Stimulated activated CD8-positive, alpha-beta memory T cell treated with anti-CD3 and anti-CD28 coated beads, Interleukin-4, amount 100 ng/mL, for 24 hours (primary cell): ENCODE measurements at regions not wholly inside any gene's neighbourhood (a gene's known extent, or its start where the extent isn't known, plus 50 kb on each side); places are given as distances from the start of the nearest gene placed in this dataset.

Source experiments
- DNase-seq: peaks from one replicate; pipeline ENCODE4 v3.0.0-alpha.2; 2020; ENCODE audit warnings: low read depth

DNA sequence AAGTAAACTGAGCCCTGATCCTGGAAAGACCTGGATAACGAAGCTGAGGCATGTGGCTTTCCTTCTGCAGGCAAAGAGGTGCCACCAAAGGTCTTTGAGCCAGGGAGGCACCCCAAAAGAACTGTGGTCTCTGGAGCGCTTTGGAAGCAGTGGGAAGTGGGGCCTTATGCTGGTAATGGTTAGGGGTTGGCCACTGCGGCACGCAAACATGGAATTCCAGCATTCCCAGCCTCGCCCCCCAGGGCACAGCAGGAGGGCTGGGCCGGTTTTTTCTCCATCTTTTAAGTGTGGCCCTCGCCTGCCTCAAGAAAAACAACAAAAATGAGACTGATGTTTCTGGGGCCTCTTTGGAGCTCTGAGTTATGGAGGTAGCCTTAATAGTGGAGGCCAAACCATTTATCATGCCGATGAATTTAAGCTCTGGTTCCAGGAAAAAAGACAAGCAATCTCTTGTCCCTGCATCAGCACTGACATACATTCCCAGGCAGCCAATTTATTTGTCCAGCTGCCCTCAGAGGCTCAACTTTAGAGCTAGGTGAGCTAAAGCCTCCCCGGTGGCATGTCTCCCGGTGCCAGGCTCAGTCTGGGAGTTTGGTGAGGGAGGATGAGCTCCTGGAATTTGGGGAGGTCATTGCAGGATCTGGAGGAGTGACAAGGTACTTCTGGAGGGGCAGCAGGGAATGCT is 109.0 kb downstream of the TLE3 start:
- no peak for DNase-seq

- no peak for DNase-seq
Measured at GRCh38 chr15:69990566-69991421, 106.9 kb downstream of the TLE3 start.

GRCh38 chr15:69991551-69991980 is 106.2 kb downstream of the TLE3 start:
- DNase-seq, result no peak

DNA sequence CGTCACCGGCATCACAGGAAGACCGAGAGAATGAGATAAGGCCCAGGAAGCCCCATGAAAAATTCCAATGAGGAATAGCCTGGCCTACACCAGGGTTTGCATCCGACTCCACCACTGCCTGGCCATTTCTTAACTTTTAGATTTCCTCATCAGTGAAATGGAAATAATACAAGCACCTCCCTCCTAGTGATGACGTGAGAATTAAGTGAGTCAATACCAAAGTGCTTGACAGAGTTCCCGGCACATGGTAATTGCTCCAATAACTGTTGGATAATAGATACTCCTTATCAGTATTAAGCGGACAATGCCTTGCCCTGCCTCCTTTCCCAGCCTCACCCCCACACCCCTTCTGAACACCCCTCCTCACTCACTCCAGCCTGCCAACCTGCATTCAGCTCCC is 105.4 kb downstream of the TLE3 start:
- DNase-seq, result no peak

- no peak for DNase-seq
Measured at GRCh38 chr15:69994429-69995205, 103.1 kb downstream of the TLE3 start.

DNA sequence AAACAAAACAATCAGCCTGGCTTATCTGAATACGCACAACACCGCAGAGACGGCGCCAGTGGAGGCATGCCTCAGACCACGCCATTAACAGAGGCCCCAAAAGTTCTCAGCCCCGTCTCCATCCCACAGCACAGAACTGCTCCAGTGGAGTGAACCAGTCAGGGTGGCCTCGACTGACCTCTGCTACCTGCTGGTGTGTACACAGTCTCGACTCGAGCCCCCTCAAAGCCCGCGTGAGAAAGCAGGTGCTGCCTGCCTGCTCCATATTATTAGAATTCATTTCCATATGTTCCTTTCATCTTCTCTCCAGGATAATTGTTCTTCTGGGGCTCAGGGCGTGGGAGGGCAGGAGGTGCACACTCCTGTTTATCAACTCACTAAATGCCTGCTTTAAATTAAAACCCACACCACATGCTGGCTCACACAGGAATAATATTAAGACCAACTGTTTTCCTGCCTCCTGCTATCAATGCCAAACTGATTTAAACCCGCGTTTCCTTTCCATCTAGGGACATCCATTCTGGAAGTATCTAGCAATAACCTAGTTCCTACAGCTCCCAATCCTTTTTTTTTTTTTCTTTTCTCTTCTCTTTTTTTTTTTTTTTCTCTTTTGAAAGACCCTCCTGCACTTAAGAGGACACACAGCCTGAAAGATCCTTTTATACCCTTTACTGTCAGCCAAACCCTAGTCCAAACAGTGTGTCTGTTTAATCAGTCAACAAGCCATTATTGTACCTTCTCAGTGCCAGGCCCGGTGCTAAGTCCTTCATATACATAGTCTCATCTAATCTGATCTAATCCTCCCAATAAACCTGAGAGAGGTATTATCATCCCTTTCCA is 101.2 kb downstream of the TLE3 start:
- DNase-seq, result no peak

DNA sequence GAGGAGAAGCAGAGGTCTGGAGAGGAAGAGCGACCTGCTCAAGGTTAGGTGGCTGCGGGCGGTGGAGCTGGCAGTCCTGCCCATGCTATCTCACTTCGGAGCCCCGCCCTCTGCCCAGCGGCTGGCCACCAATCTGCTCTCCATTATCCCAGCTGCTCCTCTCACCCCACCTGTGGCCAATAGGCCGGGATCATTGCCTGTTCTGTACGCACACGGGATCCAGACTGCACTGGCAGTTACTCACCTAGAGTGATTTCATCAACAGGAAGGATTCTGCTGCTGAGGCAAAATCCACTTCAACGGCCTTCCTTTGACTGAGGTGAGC is 100.6 kb downstream of the TLE3 start:
- DNase-seq, result no peak
